ENCODE measurements at regions not wholly inside any gene's neighbourhood (a gene's known extent, or its start where the extent isn't known, plus 50 kb on each side); places are given as distances from the start of the nearest gene placed in this dataset.

- H3K4me1 Mint-ChIP-seq (ENCODE audit: low read depth) = no peaks in the 10 kb centered on the region
- no peak for TF ChIP-seq CTCF (IDR thresholded peaks at IDR 0.05)
- H3K27me3 Mint-ChIP-seq = no peaks in the 10 kb centered on the region
- ChIA-PET POLR2A (no interaction called here), CTCF (no interaction called here)
- no peak for DNase-seq
- no peaks in the 10 kb centered on the region for H3K36me3 Mint-ChIP-seq (ENCODE audit: low read depth)
- H3K4me3 Mint-ChIP-seq = no peak overlapping the region
- peaks cover 6% of the 10 kb centered on the region for H3K9me3 Mint-ChIP-seq
- H3K27ac Mint-ChIP-seq = no peak overlapping the region
- no peak for ATAC-seq
- intact Hi-C loops (cut with micrococcal nuclease) = no loop called here
Measured at GRCh38 chr12:58026897-58027891, 85.8 kb downstream of the ATP23 start.

- intact Hi-C loops (cut with micrococcal nuclease) = no loop called here
- no peaks in the 10 kb centered on the region for H3K4me1 Mint-ChIP-seq (ENCODE audit: low read depth)
- no peak overlapping the region for H3K4me3 Mint-ChIP-seq
- POLR2A ChIA-PET = no interaction called here
- no peaks in the 10 kb centered on the region for H3K36me3 Mint-ChIP-seq (ENCODE audit: low read depth)
- no peak for DNase-seq
- CTCF ChIA-PET = no interaction called here
- no peak for TF ChIP-seq CTCF (IDR thresholded peaks at IDR 0.05)
- H3K27me3 Mint-ChIP-seq = no peaks in the 10 kb centered on the region
- no peak overlapping the region for H3K27ac Mint-ChIP-seq
- peaks cover 12% of the 10 kb centered on the region for H3K9me3 Mint-ChIP-seq
- no peak for ATAC-seq
Measured at GRCh38 chr12:58028294-58028693, 86.9 kb downstream of the ATP23 start.

GRCh38 chr12:58029260-58029659, 87.9 kb downstream of the ATP23 start:
- ChIA-PET POLR2A (no interaction called here), CTCF (no interaction called here)
- no peak for ATAC-seq
- Mint-ChIP-seq H3K9me3 (peaks cover 17% of the 10 kb centered on the region), H3K4me3 (no peak overlapping the region), H3K27ac (no peak overlapping the region), H3K4me1 (ENCODE audit: low read depth) (no peaks in the 10 kb centered on the region), H3K27me3 (no peaks in the 10 kb centered on the region), H3K36me3 (ENCODE audit: low read depth) (no peaks in the 10 kb centered on the region)
- DNase-seq = no peak
- intact Hi-C loops (cut with micrococcal nuclease) = no loop called here
- TF ChIP-seq CTCF (IDR thresholded peaks at IDR 0.05) = no peak

- no peaks in the 10 kb centered on the region for H3K27me3 Mint-ChIP-seq
- ATAC-seq = no peak
- no peak for TF ChIP-seq CTCF (IDR thresholded peaks at IDR 0.05)
- H3K27ac Mint-ChIP-seq = no peak overlapping the region
- intact Hi-C loops (cut with micrococcal nuclease) = no loop called here
- no peak for DNase-seq
- no peak overlapping the region for H3K4me3 Mint-ChIP-seq
- ChIA-PET CTCF (no interaction called here), POLR2A (no interaction called here)
- no peaks in the 10 kb centered on the region for H3K4me1 Mint-ChIP-seq (ENCODE audit: low read depth)
- H3K9me3 Mint-ChIP-seq = peaks cover 17% of the 10 kb centered on the region
- H3K36me3 Mint-ChIP-seq (ENCODE audit: low read depth) = no peaks in the 10 kb centered on the region
Measured at GRCh38 chr12:58030566-58031279, 89.4 kb downstream of the ATP23 start.

- intact Hi-C loops (cut with micrococcal nuclease) = no loop called here
- Mint-ChIP-seq H3K27ac (no peak overlapping the region), H3K27me3 (no peaks in the 10 kb centered on the region), H3K4me3 (no peak overlapping the region), H3K4me1 (ENCODE audit: low read depth) (no peaks in the 10 kb centered on the region), H3K36me3 (ENCODE audit: low read depth) (no peaks in the 10 kb centered on the region), H3K9me3 (peaks cover 25% of the 10 kb centered on the region)
- POLR2A ChIA-PET = no interaction called here
- DNase-seq = no peak
- no peak for ATAC-seq
- CTCF ChIA-PET = no interaction called here
- TF ChIP-seq CTCF (IDR thresholded peaks at IDR 0.05) = no peak
Measured at GRCh38 chr12:58032156-58032555, 90.8 kb downstream of the ATP23 start.
